Kidney tubule cell (primary cell): ENCODE measurements at regions not wholly inside any gene's neighbourhood (a gene's known extent, or its start where the extent isn't known, plus 50 kb on each side); places are given as distances from the start of the nearest gene placed in this dataset.
A peak's percentile ranks its signal among the peaks of the same experiment; 100 is the strongest.

ENCODE experiments used
- DNase-seq: peaks from one replicate; pipeline ENCODE4 v3.0.0-alpha.2; 2018; ENCODE audit warnings: low spot score

- DNase-seq: no peak
Measured at GRCh38 chr16:64823481-64824075, 298.3 kb downstream of the CDH11 start.

DNA sequence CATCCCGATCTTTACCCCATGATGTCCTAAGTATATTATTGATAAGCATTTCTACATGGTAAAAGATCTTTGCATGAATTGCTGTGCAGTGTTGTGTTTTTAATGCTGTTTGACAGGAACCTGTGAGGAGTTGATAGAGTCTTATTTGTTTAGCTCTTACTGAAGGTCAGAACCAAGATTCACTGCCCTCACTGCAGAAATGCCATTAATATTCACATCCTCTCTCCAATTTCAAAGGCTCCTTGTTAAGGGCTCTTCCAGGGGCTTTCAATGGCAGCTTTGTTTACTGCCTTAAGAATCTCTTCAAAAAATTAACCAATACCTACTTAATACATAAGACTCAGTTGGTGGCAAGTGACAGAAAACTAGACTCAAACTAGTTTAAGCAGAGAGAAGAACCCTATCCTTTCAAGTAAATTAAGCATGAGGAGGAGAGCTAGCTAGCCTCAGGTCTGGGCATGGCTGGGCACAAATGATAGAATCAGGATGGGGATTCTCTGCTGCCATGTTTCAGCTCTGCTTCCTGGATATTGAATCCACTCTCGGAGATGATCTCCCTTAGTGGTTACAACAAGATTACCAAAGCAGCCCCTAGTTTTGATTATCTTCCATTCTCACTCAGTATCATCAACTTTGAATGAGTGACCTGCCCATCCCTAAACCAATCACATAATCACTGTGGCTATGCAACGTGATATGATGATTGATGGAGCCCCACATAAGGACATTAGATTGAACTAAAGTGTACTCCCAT, 311.8 kb downstream of the CDH11 start:
- no peak for DNase-seq

GRCh38 chr16:64808474-64808873, 313.4 kb downstream of the CDH11 start:
- DNase-seq: no peak

DNA sequence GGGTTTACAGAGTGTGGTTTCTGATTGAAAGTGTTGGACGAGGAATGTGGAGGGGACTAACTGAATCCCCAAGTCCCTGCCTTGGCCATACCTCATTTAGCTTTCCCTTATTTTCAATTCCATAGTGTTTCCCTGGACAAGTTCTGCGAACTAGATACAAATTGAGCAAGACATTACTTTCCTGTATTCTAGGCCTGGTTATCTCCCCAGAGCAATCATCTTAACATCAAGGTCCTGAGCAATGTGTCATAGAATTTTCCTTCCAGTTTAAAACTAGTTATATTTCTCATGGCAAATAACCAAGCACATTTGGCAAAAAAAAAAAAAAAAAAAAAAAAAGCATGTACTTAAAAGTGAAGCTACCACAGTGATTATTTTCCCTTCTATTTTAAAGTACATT, 330.1 kb downstream of the CDH11 start:
- DNase-seq: no peak

- DNase-seq: no peak
Measured at GRCh38 chr16:64784635-64785034, 337.2 kb downstream of the CDH11 start.

- no peak for DNase-seq
Measured at GRCh38 chr16:64782484-64782883, 339.4 kb downstream of the CDH11 start.

DNA sequence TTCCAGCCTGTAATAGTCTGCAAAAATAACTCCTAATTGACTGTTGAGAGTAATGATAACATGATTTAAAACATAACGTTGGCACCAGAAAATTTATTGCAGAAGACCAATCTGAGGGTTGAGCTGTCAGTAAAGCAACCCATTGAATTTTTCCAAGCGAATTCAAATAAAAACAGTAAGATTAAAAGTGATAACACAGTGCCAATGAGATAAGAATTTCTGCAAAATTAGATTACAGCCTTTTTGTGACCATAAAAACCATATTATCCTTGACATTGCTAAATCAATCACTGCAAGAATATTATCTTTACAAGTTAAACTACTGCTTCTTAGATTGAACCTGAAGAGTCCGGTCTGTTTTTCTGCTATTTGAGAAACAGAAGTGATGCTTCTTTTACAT, 341.4 kb downstream of the CDH11 start:
- DNase-seq: no peak

DNA sequence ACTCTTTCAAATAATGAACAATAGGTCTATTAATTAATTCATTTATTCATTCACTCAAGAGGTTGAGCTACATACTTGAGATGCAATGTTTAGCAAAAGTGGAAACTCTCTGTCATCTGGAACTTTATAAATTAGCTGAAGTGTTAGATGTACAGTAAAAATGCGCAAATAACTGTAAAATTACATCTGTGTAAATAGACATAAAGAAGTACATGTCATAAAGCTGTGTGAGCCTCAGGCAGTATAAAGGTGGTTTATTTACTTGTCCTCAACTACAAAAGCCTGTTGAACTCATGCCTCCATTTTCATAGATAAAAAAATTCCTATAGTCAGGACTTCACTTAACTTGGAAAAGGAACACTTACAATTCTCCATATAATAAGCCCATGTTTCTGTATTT, 343.1 kb downstream of the CDH11 start:
- DNase-seq: no peak

DNA sequence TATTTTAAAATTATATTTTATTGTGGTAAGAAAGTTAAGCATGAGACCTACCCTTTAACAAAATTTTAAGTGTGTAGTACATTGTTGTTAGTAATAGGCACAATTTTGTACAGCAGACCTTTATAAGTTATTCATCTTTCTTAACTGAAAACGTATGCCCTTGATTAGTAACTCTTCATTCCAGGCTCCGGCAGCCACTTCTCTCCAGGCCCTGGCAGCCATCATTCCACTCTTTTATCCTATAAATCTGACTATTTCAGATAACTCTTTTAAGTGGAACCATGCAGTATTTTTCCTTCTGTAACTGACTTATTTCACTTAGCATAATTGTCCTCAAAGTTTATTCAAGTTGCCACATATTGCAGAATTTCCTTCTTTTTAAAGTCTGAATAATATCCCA, 348.2 kb downstream of the CDH11 start:
- DNase-seq: no peak

DNA sequence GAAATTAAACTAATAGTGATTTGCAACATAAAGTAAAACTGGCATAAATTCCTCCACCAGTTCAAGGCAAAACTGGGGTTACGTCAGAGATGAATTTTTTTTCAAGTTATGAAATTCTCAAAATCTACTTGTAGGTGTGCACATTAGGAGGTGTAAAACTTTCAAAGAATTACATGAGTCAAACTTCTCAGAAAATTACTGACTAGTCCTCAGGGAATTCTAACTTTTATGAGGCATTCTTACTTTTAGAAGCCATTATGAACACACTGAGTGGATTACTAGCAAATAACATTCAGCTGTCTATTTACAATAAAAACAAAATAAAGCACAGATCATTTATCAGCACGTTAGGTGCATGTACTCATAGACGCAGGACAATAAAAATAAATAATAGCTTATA, 348.7 kb downstream of the CDH11 start:
- DNase-seq: no peak

DNA sequence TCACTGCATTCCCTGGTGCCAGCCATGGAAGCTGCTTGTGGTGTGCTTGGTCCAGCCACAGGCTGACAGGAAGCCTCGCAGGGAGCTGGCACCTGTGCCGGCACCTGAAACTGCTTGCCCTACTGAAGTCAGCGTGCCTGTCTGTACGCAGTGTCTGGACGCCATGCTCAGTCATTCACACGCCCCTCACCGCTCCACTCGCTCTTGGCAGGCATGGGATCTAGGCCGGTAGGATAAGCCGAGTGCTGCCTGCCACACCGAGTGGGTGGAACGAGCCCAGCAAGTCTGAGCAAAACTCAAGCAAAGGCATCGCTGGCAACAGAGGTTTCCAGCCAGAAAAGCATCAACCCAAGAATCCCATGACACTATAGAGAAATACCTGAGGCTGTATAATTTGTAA, 350.6 kb downstream of the CDH11 start:
- DNase-seq: no peak

GRCh38 chr16:64762211-64762610, 359.7 kb downstream of the CDH11 start:
- DNase-seq: no peak

GRCh38 chr16:64754279-64754678, 367.6 kb downstream of the CDH11 start:
- DNase-seq: no peak

- no peak for DNase-seq
Measured at GRCh38 chr16:64751906-64752305, 370.0 kb downstream of the CDH11 start.

GRCh38 chr16:64749346-64749745, 372.5 kb downstream of the CDH11 start:
- no peak for DNase-seq

DNA sequence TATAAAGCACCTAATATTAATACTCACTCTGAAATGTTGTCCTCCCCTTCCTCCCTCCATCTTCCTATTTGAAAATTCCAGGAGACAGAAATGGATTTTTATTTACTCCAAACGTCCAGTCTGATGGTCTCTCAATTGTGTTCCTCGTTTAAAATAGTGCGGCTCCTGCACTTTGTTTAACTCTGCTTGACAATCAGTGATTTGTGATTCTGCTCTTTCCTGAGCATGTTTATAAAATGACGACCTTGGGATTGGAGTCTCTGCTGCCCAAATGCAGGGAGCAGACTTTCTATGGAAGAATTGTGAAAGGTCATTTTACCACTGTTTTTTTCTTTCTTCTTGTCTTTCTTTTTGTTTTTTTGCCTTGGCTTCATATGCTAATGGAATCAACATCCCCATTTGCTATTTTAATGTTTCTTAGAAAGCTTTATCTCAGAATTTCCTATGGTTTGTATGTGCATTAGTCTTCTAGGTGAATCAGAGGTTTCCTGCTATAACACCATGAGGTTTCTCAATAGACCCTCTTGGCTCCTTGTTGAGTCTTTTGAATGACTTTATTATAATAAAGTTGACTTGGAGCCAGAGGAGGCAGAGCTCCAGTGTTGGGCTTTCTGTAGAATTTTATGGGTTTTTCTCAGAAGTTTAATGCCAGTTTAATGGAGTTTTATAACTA, 376.5 kb downstream of the CDH11 start:
- DNase-seq: no peak

DNA sequence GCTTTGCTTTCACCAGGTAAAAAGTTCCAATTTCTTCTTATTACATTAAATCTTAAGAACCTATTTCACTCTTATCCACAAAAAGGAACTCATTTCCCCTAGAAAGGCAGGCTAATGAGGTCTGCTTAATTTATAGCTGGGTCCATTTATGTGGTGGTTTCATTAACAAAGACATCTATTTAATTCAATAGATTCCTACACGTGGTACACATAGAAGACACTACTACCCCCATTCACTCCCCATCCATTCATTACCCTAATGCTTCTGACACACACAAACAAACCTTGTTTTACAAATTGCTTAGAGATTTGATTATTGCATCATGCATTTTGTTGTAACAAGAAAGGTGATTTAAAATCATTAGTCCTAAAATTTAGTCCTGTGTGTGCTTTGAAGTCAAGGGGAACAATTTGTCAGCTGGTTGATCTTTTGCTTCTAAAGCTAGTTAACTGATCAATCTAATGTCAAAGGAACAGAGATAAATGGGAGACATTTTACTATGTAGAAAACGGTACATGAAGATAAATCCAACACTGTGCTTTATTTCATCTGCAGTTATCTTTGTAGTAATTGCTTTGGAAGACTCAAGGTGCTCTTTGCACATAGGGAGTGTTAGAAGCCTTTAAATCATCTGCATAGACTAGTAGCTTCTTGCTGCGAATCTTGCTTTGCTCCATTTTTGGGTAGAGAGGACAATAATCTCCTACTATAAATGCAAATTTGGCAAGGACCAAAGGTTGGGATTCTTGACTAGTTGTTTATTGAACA, 379.2 kb downstream of the CDH11 start:
- DNase-seq: no peak

DNA sequence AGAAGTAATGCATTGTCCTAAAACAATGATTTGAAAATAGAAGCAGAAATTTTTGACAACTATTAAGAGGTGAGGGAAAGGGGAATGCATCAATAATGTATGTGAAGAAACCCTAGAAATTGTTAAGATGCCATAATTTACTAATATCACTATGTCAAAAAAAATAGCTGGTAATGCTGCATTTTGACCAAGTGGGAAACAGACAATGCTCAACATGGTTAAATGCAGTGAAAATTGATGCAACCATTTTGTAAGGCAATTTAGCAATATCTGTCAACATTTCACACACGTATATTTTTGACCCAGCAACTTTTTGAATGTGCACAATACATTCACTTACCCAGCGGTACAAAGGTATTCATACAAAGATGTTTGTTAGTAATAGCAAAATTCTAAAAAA, 381.6 kb downstream of the CDH11 start:
- DNase-seq: no peak

DNA sequence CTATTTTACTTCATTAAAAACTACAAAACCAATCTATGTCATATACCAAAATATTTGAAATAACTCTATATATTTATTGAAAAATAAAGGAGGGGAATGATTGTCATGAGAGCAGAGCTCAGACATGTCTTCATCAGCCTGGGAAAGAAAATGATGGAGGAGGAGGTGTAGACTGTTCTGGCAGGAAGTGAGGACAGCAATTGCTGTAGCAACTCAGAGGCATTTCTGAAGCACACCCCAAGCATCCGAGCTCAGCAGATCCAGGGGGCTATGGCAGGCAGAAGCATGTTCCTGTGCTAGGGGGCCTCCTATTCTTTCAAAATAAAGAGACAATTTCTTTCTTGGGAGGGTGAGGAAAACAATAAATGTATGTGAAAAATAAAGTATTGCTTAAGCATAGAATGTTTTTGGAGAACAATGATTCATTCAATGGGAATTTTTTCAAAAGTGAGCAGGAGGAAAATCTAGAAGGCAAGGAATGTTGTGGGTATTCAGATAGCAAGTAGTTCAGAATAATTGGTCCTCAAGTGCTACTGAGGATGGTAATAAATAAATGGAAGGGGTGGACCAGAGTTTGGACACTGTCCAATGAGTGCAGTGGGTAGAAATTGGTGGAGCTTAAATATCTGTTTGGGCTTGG, 383.4 kb downstream of the CDH11 start:
- peak; percentile 2 for DNase-seq

DNA sequence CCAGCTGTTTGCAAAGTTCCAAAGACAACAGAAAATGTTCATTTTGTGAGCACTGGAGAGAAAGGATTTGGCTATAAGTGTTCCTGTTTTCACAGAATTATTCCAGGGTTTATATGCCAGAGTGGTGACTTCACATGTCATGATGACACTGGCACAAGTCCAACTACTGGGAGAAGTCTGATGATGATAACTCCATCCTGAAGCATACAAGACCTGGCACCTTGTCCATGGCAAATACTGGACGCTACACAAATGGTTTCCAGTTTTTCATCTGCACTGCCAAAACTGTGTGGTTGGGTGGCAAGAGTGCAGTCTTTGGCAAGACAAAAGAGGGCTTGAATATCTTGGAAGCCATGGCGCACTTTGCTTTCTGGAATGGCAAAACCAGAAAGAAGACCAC, 385.0 kb downstream of the CDH11 start:
- DNase-seq: no peak

DNA sequence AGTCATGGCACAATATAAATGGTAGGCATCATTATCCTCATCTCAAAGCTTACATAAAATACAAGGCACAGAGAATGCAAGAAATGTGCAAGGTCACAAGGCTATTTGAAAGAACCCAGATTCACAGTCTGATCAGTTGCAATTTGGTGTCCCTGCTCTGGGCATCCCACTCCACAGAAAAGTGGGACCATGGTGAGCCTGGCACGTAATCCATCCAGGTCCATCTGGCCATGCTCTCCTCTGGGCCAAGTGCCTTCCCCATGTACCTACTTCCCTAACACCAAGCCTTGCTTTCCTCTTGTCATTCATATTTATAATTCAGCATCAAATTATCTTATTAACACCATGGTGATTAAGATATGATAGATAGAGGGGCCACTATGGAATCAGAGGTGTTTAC, 390.0 kb downstream of the CDH11 start:
- no peak for DNase-seq

- DNase-seq: no peak
Measured at GRCh38 chr16:64730261-64730660, 391.6 kb downstream of the CDH11 start.
